HG03432 (cell line): ENCODE measurements at regions not wholly inside any gene's neighbourhood (a gene's known extent, or its start where the extent isn't known, plus 50 kb on each side); places are given as distances from the start of the nearest gene placed in this dataset.
"Not testable (repeated sequence)": the region's sequence is repeated elsewhere in the genome, so short reads cannot be mapped to it uniquely, and the experiment has no call there.

Experiments
- ATAC-seq: cut with Tn5 transposase; IDR thresholded peaks from one replicate; pipeline ENCODE4 v1.9.1; 2021; ENCODE audit warnings: mild to moderate bottlenecking, moderate library complexity; ENCODE audit not compliant: unreplicated experiment

GRCh38 chr2:19109518-19109917, 248.9 kb downstream of the OSR1 start:
- no peak for ATAC-seq

GRCh38 chr2:19106376-19106775, 252.0 kb downstream of the OSR1 start:
- no peak for ATAC-seq

- ATAC-seq = no peak
These were observed 253.9 kb downstream of the OSR1 start for GRCh38 chr2:19104503-19104902.

- no peak for ATAC-seq
These were observed 255.6 kb downstream of the OSR1 start for GRCh38 chr2:19102696-19103423.

GRCh38 chr2:19101968-19102367, 256.5 kb downstream of the OSR1 start:
- ATAC-seq = no peak

GRCh38 chr2:19100570-19100969, 257.9 kb downstream of the OSR1 start:
- ATAC-seq = no peak

GRCh38 chr2:19099181-19099580, 259.2 kb downstream of the OSR1 start:
- no peak for ATAC-seq

- no peak for ATAC-seq
These were observed 259.8 kb downstream of the OSR1 start for GRCh38 chr2:19098467-19099160.

GRCh38 chr2:19089476-19089875, 268.9 kb downstream of the OSR1 start:
- not testable (repeated sequence) for ATAC-seq

- no peak for ATAC-seq
These were observed 272.2 kb downstream of the OSR1 start for GRCh38 chr2:19086231-19086651.

GRCh38 chr2:19078709-19079108, 279.7 kb downstream of the OSR1 start:
- no peak for ATAC-seq

- ATAC-seq = no peak
These were observed 284.9 kb downstream of the OSR1 start for GRCh38 chr2:19073522-19073921.

GRCh38 chr2:19072161-19072560, 286.3 kb downstream of the OSR1 start:
- ATAC-seq = no peak

GRCh38 chr2:19070886-19071285, 287.5 kb downstream of the OSR1 start:
- no peak for ATAC-seq

- ATAC-seq = no peak
These were observed 290.2 kb downstream of the OSR1 start for GRCh38 chr2:19068206-19068605.

- no peak for ATAC-seq
These were observed 296.1 kb downstream of the OSR1 start for GRCh38 chr2:19062370-19062769.

GRCh38 chr2:19059076-19059475, 299.3 kb downstream of the OSR1 start:
- ATAC-seq = no peak

- no peak for ATAC-seq
These were observed 307.1 kb downstream of the OSR1 start for GRCh38 chr2:19051203-19051831.

- no peak for ATAC-seq
These were observed 308.1 kb downstream of the OSR1 start for GRCh38 chr2:19050354-19050753.

- no peak for ATAC-seq
These were observed 309.7 kb downstream of the OSR1 start for GRCh38 chr2:19048593-19049266.

- peak; percentile 93 for ATAC-seq
These were observed 311.2 kb downstream of the OSR1 start for GRCh38 chr2:19046986-19047780.
